ENCODE measurements at regions not wholly inside any gene's neighbourhood (a gene's known extent, or its start where the extent isn't known, plus 50 kb on each side); places are given as distances from the start of the nearest gene placed in this dataset.
"Not testable (repeated sequence)": the region's sequence is repeated elsewhere in the genome, so short reads cannot be mapped to it uniquely, and the experiment has no call there.

GRCh38 chr4:3874028-3874415 is 107.8 kb downstream of the ADRA2C start:
- peaks cover 7% of the 10 kb centered on the region for H3K36me3 Mint-ChIP-seq (ENCODE audit: low read depth)
- POLR2A ChIA-PET = no interaction called here
- DNase-seq = no peak
- no peak overlapping the region for H3K4me3 Mint-ChIP-seq
- intact Hi-C loops (cut with micrococcal nuclease) = no loop called here
- CTCF ChIA-PET = no interaction called here
- TF ChIP-seq CTCF (IDR thresholded peaks at IDR 0.05) = no peak
- peaks cover 5% of the 10 kb centered on the region for H3K9me3 Mint-ChIP-seq
- H3K27ac Mint-ChIP-seq = no peak overlapping the region
- H3K27me3 Mint-ChIP-seq = peaks cover 48% of the 10 kb centered on the region
- ATAC-seq = no peak
- H3K4me1 Mint-ChIP-seq (ENCODE audit: low read depth) = peaks cover 4% of the 10 kb centered on the region

DNA sequence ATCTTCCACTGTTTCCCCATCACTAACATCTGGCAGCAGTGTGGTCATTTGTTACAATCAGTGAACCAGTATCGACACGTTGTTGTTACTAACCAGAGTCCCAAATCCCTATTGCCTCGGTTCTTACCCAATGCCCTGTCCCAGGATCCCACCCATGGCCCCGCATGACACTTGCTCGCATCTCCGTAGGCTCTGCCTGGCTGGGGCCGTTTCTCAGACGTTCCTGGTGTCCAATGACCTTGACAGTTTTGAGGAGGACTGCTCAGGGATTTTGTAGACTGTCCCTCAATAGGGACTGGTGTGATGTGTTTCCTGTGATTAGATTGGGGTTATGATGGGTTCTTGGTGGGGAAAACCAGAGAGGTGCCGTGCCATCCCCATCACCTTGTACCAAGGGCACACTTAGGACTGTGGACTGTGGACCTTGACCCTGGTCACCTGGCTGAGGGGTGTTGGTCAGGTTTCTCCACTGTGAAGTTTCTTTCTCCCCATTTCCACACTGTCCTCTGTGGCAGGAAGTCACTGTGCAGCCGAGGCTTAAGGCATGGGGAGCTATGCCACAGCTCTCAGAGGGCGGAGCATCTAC is 108.4 kb downstream of the ADRA2C start:
- POLR2A ChIA-PET = no interaction called here
- CTCF ChIA-PET = no interaction called here
- DNase-seq = no peak
- Mint-ChIP-seq H3K27me3 (peaks cover 52% of the 10 kb centered on the region), H3K9me3 (peaks cover 5% of the 10 kb centered on the region), H3K36me3 (ENCODE audit: low read depth) (peaks cover 7% of the 10 kb centered on the region), H3K27ac (no peak overlapping the region), H3K4me3 (no peak overlapping the region), H3K4me1 (ENCODE audit: low read depth) (peaks cover 9% of the 10 kb centered on the region)
- TF ChIP-seq CTCF (IDR thresholded peaks at IDR 0.05) = no peak
- no peak for ATAC-seq
- intact Hi-C loops (cut with micrococcal nuclease) = no loop called here

DNA sequence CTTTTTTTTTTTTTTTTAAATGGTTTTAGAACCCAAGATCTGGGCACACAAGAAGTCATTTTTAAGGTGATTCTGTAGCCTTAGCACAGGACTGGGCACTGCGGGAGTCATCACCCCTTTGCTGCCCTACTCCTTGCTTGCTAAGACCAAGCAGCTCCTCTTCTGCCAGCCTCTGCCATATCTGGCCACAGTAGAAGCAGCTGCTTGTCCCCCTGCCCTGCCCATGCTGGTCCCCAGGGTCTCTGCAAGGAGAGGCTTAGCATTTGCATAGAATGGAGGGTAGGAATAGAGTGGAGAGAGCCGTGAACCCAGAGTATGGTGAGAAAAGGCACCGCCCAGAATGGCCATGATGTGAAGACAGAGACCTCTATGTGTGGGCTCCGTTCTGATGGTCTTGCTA is 109.3 kb downstream of the ADRA2C start:
- Mint-ChIP-seq H3K36me3 (ENCODE audit: low read depth) (peaks cover 7% of the 10 kb centered on the region), H3K4me1 (ENCODE audit: low read depth) (peaks cover 15% of the 10 kb centered on the region), H3K27ac (no peak overlapping the region), H3K27me3 (peaks cover 52% of the 10 kb centered on the region), H3K4me3 (no peak overlapping the region), H3K9me3 (peaks cover 5% of the 10 kb centered on the region)
- intact Hi-C loops (cut with micrococcal nuclease) = no loop called here
- no peak for ATAC-seq
- no peak for TF ChIP-seq CTCF (IDR thresholded peaks at IDR 0.05)
- ChIA-PET POLR2A (no interaction called here), CTCF (no interaction called here)
- DNase-seq = no peak

DNA sequence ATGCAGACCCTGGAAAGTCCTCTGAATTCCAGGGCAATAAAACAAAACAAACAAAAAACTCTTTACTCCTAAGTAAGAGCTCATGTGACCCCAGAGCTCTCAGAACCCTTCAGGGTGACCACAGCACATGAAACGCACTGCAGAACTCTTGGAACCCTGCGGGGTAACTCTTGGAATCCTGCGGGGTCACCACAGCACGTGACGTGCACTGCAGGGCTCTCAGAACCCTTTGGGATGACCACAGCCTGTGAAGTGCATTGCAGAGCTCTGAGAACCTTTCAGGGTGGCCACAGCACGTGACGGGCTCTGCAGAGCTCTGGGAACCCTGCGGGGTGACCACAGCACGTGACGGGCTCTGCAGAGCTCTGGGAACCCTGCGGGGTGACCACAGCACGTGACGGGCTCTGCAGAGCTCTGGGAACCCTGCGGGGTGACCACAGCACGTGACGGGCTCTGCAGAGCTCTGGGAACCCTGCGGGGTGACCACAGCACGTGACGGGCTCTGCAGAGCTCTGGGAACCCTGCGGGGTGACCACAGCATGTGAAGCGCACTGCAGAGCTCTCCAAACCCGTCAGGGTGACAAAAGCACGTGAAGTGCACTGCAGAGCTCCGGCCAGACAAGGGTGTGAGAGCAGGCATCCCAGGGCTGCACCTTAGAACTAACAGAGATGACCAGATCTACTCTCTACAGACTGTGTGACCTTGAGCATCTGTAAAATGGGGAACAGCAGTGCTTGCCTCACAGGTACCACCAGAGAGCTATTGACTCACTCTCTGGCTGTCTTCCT is 110.1 kb downstream of the ADRA2C start:
- peaks cover 14% of the 10 kb centered on the region for H3K4me1 Mint-ChIP-seq (ENCODE audit: low read depth)
- POLR2A ChIA-PET; H3K4me3 Mint-ChIP-seq; H3K27ac Mint-ChIP-seq; CTCF ChIA-PET; ATAC-seq; intact Hi-C loops (cut with micrococcal nuclease); H3K36me3 Mint-ChIP-seq (ENCODE audit: low read depth); DNase-seq; H3K9me3 Mint-ChIP-seq: not testable (repeated sequence)
- H3K27me3 Mint-ChIP-seq = peaks cover 49% of the 10 kb centered on the region

- CTCF ChIA-PET = no interaction called here
- Mint-ChIP-seq H3K27me3 (peaks cover 46% of the 10 kb centered on the region), H3K27ac (no peak overlapping the region), H3K9me3 (peaks cover 5% of the 10 kb centered on the region), H3K4me3 (no peak overlapping the region), H3K4me1 (ENCODE audit: low read depth) (peaks cover 14% of the 10 kb centered on the region), H3K36me3 (ENCODE audit: low read depth) (peaks cover 7% of the 10 kb centered on the region)
- no peak for ATAC-seq
- POLR2A ChIA-PET = no interaction called here
- TF ChIP-seq CTCF (IDR thresholded peaks at IDR 0.05) = no peak
- intact Hi-C loops (cut with micrococcal nuclease) = no loop called here
- DNase-seq = no peak
Measured at GRCh38 chr4:3877236-3877635, 111.1 kb downstream of the ADRA2C start.
